Glomerular endothelial cell (primary cell): ENCODE measurements at regions not wholly inside any gene's neighbourhood (a gene's known extent, or its start where the extent isn't known, plus 50 kb on each side); places are given as distances from the start of the nearest gene placed in this dataset.
"Not testable (repeated sequence)": the region's sequence is repeated elsewhere in the genome, so short reads cannot be mapped to it uniquely, and the experiment has no call there.

Experiments used
- DNase-seq: peaks from one replicate; pipeline ENCODE4 v3.0.0-alpha.2; 2011; ENCODE audit warnings: low read depth, low spot score; ENCODE audit errors: extremely low read depth

DNA sequence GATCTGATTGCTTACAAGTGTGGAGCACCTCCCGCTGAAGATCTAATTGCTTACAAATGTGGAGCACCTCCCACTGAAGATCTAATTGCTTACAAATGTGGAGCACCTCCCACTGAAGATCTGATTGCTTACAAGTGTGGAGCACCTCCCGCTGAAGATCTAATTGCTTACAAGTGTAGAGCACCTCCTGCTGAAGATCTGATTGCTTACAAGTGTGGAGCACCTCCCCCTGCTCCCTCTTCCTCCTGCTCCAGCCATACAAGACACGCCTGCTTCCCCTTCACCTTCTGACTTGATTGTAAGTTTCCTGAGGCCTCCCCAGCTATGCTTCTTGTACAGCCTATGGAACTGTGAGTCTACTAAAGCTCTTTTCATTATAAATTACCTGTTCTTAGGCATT is 1014.9 kb downstream of the SOCS6 start:
- DNase-seq = not testable (repeated sequence)

DNA sequence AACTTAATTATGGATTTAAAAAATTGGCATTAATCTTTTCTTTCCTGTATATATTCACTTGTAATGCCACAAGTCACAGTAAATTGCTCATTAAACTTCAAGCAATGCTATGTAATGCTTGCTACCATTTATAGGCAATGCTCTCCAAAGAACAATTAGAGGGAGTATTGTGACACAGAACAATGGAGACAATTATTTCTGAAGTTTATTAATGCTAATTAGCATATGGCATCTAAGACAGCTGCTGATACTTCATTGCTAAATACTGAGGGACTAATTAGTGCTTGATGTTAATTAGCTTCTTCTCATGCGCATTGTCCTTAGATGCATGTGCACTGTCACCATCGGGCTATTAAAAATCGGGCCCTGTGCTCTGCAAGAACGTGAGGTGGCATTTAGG is 1012.8 kb downstream of the SOCS6 start:
- DNase-seq = no peak

DNA sequence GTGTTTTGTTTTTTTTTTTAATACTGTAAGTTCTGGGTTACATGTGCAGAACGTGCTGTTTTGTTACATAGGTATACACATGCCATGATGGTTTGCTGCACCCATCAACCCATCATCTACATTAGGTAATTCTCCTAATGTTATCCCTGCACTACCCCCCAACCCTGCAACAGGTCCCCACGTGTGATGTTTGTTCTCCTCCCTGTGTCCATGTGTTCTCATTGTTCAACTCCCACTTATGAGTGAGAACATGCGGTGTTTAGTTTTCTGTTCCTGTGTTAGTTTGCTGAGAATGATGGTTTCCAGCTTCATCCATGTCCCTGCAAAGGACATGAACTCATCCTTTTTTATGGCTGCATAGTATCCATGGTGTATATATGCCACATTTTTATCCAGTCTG is 1005.4 kb downstream of the SOCS6 start:
- DNase-seq = not testable (repeated sequence)

DNA sequence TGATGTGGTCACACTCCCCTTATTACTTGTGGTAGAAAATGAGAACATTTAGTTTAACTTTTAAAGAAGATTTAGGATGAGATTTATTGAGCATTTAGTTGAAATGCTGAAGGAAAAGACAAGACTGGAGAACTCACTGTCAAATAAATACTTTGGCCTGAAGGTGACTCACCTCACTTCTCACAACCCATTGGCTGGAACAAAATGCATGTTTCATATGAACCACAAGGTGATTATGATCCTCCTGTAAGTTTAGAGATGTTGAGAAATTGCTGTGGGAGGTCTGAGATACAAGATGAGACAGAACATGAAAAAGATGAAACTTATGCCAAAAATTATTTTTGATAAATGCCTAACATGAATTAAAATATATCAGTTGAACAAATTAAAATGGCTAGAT is 1004.5 kb downstream of the SOCS6 start:
- no peak for DNase-seq

DNA sequence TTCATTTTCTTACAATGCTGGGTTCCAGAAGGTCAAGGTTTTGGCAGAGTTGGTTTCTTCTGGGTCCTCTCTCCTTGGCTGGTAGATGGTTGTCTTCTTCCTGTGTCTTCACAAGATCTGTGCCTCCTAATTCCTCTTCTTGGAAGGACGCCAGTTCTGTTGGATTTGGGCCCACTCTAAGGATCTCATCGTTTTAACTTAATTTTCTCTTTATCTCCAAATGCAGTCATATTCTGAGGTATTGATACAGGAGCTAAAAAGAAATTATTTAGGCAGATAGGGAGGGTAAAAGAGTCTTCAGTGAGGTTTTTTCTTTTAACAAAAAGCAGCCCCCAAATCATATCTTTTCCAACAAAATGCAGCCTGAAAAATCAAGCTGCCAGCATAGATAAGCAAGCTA is 998.4 kb downstream of the SOCS6 start:
- DNase-seq = no peak

DNA sequence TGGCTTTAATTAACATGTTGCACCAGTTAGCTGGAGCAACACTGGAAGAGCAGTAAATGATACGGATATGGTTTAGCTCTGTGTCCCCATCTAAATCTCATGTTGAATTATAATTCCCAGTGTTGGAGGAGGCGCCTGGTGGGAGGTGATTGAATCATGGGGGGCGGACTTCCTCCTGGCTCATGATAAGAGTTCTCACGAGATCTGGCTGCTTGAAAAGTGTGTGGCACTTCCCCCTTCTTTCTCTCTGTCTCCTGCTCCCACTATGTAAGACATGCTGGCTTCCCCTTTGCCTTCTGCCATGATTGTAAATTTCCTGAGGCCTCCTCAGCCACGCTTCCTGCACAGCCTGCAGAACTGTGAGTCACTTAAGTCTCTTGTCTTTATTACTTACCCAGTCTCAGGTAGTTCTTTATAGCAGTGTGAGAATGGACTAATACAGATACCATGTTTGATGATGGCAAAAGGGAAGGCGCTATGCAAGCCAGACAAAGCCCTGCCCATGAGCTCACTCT is 963.6 kb downstream of the SOCS6 start:
- DNase-seq = no peak

DNA sequence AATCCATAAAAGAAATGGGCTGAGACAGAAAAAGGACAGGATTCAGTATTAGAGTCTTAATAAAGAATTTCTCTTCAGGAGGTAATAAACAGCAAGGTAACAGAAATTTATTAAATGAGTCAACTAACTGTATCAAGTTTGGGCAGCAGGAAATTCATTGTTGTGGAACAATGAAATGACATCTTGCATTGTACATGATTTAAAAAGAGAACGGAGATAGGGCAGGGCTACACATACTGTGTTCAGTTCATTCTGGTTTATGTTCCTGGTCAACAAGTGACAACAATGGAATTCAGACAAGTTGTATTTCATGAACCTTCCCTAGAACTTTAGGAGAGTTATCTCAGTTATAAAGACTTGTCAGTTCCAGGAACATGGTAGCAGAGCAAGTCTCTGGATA is 961.3 kb downstream of the SOCS6 start:
- DNase-seq = peak; percentile 18

DNA sequence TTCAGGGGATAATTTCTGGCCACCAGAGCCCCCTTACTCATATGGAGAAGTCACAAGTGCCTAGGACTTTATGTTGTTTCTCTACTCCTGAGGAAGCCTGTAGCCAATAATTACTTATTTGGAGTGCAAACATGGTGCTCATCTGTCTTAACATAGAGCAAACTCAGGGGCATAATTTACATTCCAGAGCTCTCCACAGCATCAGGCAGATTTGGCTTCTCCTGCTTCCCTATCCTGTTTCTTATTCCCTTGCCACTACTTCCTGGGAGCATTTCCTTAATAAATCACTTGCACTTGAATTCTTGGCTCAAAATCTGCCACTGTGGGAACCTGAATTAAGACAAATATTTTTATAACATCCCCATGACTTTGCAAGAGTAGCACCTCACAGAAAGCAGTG is 960.9 kb downstream of the SOCS6 start:
- DNase-seq = no peak

DNA sequence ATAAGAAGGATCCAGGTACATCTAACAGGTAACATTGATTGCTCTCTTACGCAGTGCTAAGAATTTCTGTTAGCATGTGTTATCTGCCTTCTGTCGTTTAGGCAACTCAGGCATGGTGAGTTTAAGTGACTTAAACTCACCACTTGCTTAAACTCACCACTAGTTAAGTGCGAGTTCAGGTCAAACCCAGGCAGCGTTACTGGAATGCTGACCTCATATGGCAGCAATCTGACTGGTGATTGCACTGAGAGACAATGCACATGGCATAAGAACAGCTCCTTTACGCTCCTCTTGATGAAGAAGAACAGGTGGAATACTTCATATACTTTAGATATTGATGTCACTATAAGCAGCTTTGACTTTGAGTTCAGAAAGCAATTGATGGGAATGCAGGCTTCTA is 954.1 kb downstream of the SOCS6 start:
- no peak for DNase-seq

DNA sequence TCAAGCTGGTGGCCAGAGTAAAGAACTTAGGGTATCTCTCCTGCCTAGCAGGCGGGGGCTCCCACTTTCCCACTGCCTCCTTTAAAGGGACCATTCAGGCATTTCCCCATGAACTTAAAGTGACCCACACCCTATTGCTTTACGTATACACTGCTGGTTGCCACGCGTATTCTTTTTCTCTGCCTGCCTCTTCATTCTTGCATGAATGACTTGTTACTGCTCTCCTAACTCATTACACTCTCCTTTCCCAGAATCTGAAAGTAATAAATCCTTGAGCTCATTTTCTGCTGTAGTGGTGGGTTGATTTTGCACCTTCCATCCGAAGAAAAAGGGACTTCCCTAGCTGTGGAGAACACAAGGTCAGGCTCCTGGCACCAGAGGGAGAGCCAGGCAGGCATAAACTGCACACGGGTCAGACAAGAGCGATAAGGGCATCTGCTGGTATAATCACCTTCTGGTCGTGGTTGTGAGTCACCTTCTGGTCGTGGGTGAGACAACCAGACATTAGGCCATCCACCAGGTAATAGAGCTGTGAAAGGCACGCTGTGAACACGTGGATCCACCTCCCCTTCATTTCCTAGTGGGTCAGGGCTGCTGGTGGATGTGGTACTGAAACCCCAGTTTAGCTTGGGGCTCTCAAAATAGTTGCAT is 950.3 kb downstream of the SOCS6 start:
- DNase-seq = no peak

DNA sequence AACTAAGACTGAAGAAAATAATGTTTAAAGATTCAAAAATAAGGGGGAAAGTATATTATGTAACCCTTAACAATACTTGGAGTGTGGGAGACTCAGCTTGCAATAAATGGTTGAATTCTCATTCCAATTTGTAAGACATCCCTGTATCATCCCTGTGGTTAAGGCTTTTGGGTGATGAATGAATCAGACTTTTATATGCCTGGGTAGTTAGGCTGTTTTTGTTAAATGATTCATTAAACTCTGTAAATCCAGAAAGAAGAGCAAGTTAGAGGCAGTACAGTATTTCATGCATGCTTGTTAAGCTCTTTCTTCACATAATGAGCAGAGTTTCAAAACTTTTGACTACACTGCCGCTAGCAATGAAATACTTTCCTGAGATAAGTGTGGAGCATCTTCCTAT is 948.8 kb downstream of the SOCS6 start:
- no peak for DNase-seq

DNA sequence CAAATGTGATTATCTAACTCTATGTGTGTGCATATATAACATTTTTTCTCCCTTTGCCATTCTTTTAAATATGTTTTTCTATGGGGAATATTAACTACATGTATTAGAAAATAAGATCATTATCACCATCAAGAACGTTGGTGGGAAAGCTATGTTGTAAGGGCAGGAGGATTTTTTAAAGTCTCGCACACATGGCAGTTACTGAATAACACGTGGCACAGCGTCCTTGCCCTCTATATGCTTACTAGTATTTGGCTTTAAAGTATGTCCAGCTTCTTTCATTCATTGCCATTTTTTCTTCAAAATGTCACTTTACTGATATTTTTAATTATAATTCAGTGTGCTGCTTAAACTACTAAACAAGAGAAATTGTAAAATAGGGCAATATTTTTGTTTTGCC is 944.3 kb downstream of the SOCS6 start:
- DNase-seq = no peak

DNA sequence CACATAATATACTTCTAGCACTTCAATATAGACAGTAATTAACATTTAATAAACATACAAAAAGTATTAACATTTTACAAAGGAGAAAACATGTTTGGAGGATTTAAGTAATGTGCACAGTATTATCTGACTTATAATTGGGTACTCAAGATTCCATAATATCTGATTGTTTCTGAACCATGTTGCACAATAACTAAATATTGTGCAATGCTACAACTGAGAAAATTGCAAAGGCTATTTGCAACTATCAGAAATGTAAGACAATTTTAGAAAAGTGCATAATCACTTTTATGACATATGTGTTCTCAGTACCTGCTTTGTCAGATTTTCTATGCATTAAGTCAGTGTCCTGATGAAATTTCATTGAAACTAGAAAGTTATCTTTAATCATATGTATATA is 934.6 kb downstream of the SOCS6 start:
- no peak for DNase-seq

DNA sequence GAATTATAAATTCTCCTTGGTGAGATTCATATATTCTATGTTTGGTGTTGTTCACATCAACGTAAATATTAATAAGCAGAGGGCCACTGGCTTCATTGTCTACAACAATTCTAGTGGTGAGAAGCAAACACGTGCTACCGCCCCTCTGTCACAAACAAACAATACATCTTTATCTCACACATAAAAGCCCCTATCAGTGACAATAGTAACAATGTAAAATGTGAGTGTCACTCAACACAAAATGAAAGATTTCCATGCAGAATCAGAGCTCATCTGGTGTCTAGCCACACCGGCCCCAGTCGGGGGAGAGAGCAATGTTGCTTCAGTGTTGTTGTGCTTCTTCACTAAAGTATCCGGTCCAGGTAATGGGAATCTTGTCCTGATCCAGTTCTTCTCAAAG is 932.6 kb downstream of the SOCS6 start:
- no peak for DNase-seq

DNA sequence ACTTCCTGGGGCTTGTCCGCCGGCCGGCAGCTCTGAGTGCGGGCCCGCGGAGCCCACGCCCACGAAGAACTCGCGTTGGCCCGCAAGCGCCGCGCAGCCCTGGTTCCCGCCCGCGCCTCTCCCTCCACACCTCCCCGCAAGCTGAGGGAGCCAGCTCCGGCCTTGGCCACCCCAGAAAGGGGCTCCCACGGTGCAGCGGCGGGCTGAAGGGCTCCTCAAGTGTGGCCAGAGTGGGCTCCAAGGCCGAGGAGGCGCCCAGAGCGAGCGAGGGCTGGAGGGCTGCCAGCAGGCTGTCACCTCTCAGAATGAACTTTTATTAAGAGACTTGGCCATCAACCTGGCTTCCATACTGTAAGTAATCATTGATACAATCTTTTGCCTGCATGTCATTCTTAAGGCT is 923.9 kb downstream of the SOCS6 start:
- DNase-seq = not testable (repeated sequence)

DNA sequence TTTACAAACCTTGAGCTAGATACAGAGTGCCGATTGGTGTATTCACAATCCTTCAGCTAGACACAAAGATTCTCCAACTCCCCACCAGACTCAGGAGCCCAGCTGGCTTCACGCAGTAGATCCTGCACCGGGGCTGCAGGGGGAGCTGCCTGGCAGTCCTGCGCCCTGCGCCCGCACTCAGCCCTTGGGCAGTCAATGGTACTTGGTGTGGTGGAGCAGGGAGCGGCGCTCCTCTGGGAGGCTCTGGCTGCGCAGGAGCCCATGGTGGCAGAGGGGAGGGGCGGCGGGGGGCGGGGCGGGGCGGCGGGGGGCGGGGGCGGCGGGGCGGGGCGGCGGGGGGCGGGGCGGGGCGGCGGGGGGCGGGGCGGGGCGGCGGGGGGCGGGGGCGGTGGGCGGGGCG is 923.4 kb downstream of the SOCS6 start:
- DNase-seq = no peak

DNA sequence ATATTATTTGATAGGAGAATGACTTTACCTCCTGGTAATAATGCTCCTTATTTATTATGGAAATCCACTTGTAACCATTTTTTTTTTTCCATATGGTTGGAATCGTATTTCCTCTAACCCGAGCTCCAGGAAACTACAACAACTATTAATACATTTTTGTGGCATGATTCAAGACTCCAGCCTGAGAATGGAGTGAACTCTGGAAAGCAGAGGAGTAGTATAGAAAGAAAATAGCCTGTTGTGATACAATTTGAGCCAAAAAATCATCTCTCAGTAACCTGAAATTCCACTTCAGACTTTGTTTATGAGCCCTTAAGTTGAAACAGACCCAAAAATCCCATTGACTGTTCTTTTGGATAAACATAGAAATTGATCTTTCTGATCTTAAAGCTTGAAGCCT is 921.1 kb downstream of the SOCS6 start:
- peak; percentile 55 for DNase-seq

DNA sequence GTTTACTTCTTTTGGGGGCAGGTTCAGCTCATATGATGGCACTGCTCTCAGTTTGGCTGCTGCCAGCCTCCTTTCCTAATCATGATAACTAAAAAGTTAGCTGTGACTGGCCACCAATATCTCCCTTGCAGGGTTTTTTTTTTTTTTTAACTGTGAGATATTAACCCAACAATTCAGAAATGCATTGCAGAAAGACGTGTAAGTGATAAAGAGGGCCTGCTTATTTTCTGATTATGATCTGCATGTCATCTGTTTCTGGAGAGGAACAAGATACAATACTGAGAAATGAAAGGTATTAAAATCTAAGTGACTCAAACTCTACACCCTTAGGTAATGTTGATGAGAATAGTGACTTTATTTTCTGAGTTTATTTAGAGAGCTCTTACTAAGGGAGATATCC is 905.6 kb downstream of the SOCS6 start:
- no peak for DNase-seq

DNA sequence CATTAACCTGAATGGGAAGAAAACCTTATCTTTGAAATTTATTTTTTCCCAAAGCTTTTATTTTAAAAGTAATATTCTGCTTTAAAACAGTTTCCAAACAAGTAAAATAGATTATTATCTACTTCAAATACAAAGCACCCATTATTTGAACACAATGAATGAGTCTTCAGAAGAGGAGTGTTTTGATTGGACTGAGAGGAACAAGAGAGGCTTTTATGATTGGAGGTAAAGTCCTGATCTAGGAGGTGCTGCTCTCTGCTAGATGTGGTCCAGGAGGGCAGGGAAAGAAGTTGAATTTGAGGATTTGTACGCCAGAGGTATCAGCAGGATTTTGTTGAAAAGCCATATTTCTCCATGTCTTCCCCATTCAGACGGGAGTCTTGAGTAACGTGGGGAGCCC is 900.7 kb downstream of the SOCS6 start:
- no peak for DNase-seq

DNA sequence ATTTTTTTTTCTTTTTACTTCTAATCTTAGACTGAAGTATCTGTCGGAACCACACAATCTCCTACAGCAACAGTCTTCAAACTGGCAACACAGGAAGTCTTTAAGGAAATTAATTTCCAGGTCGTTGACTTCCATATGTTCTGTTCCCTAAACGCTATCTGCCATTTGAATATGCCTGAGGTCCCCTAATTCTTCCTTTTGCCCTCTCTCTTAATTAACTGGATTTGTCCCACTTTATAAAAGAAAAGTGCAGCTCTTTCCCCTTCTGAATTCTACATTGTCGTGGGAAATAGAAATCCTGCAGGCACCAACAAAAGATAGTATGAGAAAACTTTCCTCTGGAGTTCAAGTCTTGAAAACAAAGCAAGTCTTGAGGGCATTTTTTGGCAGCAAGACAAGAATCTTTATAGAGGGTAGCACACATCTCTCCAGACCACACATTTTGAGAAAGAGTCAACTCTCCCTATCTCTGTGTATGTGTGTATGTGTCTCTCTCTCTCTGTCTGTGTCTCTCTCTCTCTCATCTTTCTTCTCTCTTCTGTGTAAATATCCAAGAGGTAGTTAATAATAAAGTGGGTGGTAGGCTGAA is 879.8 kb downstream of the SOCS6 start:
- peak; percentile 10 for DNase-seq

DNA sequence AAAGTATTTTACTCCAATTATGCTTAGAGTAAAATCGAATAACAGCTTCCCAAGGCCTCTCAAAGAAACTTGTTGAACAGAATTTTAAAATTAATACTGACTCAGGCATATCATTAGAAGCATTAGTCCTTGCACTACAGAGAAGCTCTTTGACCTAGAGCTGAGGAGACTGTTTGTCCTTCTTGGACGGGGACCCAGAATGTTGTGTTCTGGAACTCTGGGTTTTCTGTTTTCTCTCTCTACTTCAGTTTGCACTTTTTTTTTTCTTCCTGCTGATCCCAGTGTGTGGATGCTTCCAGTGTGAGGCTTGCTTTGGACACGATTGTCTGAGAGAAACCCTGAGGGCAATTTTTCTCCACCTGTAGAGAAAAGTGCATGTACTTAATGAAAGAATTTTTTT is 847.6 kb downstream of the SOCS6 start:
- DNase-seq = no peak

DNA sequence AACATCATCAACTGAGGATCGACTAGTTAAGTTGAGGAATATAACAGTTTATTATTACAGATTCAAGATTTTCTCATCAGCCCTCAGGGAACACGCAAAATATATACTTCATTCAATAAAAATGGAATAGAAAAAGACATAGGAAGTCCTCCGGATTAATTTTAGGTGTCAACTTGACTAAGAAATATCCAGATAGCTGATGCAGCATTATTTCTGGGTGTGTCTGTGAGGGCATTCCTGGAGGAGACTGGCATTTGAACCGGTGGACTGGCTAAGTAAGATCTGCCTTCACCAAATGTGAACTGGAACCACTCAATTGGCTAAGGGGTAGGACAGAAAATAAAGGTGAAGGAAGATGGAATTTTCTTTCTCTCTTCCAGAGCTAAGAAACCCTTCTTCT is 845.3 kb downstream of the SOCS6 start:
- DNase-seq = no peak

DNA sequence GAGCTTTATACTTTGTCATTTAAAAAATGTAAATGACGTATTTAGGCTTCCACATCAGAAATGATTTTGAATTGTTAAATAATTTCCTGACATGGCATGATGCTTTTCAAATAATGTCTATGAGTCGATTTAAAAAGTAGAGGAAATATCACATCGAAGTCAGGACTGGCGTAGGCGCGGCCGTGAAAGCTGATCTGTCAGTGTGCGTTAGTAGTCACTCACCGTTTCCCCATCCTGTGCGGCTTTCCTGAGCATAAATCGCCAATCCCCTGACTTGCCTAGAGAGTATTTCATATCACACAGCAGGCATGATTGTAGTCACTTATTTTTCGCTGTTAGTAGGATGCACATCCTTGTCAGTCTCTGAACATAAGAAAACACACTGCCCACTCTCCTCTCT is 843.1 kb downstream of the SOCS6 start:
- no peak for DNase-seq
